Ishikawa (cell line): ENCODE measurements at regions not wholly inside any gene's neighbourhood (a gene's known extent, or its start where the extent isn't known, plus 50 kb on each side); places are given as distances from the start of the nearest gene placed in this dataset.

Source experiments
- CEBPB ChIP-seq: IDR thresholded peaks from 2 replicates; pipeline ENCODE4 v1.6.1; 2012
- CREB1 ChIP-seq: IDR thresholded peaks from 2 replicates; pipeline ENCODE4 v1.6.1; 2012; ENCODE audit warnings: low read depth
- EP300 ChIP-seq: IDR thresholded peaks from 2 replicates; pipeline ENCODE4 v1.6.1; 2012; ENCODE audit warnings: borderline replicate concordance
- TAF1 ChIP-seq: IDR thresholded peaks from 2 replicates; pipeline ENCODE4 v1.6.1; 2012; ENCODE audit warnings: low read depth, mild to moderate bottlenecking
- YY1 ChIP-seq: IDR thresholded peaks from 2 replicates; pipeline ENCODE4 v1.6.1; 2012; ENCODE audit warnings: low read depth
- TF ChIP-seq, protein P1 (sequence below): IDR thresholded peaks from 2 replicates; pipeline ENCODE4 v1.6.1; 2012; ENCODE audit warnings: low read depth, mild to moderate bottlenecking
- TF ChIP-seq, protein P2 (sequence below): IDR thresholded peaks from 2 replicates; pipeline ENCODE4 v1.6.1; 2012

DNA sequence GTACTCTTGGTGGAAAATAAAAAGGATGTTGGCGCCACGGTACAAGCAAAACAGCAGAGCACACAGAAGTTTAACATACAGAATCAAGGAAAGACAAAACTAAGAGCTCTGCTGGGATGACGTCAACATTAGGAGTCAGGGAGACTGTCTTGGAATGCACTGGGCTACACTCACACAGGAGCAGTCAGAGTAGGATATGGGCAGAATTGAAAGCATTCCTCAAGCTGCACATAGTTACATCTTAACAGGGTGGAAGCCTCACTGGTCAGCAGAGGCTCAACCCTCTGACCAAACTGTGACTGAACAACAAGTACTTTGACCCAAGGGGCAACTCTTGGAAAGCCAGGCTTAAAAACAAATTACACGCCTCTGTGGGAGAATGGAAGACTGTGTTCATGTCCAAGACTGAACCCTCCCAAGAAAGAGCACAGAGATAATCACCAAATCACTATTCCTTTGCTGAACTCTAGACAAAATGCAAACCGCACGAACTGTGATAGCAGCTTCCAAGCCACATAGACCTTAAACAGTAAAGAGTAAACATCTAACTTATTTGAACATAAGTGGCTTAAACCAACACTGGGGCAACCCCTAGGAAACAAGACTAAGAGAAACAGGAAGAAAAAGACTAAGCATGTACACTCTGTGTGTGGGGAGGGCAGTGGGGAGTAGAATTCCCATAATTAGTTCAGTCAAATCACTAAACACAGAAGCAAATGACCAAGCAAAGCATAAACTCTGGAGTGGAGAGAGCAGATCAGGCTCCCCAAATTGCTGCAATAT, 772.7 kb downstream of the PRELID2 start:
- TF ChIP-seq EP300 (no peak), CREB1 (no peak), YY1 (no peak), CEBPB (no peak), TAF1 (no peak)
- TF ChIP-seq, protein P1, sequence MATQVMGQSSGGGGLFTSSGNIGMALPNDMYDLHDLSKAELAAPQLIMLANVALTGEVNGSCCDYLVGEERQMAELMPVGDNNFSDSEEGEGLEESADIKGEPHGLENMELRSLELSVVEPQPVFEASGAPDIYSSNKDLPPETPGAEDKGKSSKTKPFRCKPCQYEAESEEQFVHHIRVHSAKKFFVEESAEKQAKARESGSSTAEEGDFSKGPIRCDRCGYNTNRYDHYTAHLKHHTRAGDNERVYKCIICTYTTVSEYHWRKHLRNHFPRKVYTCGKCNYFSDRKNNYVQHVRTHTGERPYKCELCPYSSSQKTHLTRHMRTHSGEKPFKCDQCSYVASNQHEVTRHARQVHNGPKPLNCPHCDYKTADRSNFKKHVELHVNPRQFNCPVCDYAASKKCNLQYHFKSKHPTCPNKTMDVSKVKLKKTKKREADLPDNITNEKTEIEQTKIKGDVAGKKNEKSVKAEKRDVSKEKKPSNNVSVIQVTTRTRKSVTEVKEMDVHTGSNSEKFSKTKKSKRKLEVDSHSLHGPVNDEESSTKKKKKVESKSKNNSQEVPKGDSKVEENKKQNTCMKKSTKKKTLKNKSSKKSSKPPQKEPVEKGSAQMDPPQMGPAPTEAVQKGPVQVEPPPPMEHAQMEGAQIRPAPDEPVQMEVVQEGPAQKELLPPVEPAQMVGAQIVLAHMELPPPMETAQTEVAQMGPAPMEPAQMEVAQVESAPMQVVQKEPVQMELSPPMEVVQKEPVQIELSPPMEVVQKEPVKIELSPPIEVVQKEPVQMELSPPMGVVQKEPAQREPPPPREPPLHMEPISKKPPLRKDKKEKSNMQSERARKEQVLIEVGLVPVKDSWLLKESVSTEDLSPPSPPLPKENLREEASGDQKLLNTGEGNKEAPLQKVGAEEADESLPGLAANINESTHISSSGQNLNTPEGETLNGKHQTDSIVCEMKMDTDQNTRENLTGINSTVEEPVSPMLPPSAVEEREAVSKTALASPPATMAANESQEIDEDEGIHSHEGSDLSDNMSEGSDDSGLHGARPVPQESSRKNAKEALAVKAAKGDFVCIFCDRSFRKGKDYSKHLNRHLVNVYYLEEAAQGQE: no peak
- TF ChIP-seq, protein P2, sequence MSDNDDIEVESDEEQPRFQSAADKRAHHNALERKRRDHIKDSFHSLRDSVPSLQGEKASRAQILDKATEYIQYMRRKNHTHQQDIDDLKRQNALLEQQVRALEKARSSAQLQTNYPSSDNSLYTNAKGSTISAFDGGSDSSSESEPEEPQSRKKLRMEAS: no peak
